ENCODE measurements at regions not wholly inside any gene's neighbourhood (a gene's known extent, or its start where the extent isn't known, plus 50 kb on each side); places are given as distances from the start of the nearest gene placed in this dataset.

- DNase-seq = no peak
- Histone ChIP-seq H3K9me3 (no peaks in the 10 kb centered on the region), H3K27me3 (no peaks in the 10 kb centered on the region), H3K36me3 (no peaks in the 10 kb centered on the region), H3K27ac (no peak overlapping the region), H3K4me3 (no peak overlapping the region), H3K4me1 (no peaks in the 10 kb centered on the region)
- no peak for ATAC-seq
- TF ChIP-seq POLR2A (IDR thresholded peaks at IDR 0.05) = no peak
- TF ChIP-seq CTCF (IDR thresholded peaks at IDR 0.05) = no peak
- intact Hi-C loops (cut with DNase I) = no loop called here
- 40% methylated on average over 2 of the region's 7 CpGs for WGBS (ENCODE audit: insufficient coverage, low coverage, low lambda C conversion rate, missing lambda C conversion rate)
These were observed 52.7 kb upstream of the NEURL1B start for GRCh38 chr5:172588380-172588779.

GRCh38 chr5:172587061-172587405, 54.0 kb upstream of the NEURL1B start:
- DNase-seq (no peak), ATAC-seq (no peak)
- no peaks in the 10 kb centered on the region for H3K36me3 ChIP-seq
- intact Hi-C loops (cut with DNase I) = no loop called here
- TF ChIP-seq CTCF (IDR thresholded peaks at IDR 0.05) (no peak), POLR2A (IDR thresholded peaks at IDR 0.05) (no peak)
- H3K9me3 ChIP-seq = no peaks in the 10 kb centered on the region
- H3K27me3 ChIP-seq = no peaks in the 10 kb centered on the region
- WGBS (ENCODE audit: insufficient coverage, low coverage, low lambda C conversion rate, missing lambda C conversion rate) = 59% methylated on average over 6 of the region's 8 CpGs
- no peaks in the 10 kb centered on the region for H3K4me1 ChIP-seq
- no peak overlapping the region for H3K27ac ChIP-seq
- no peak overlapping the region for H3K4me3 ChIP-seq

GRCh38 chr5:172586125-172587060, 54.7 kb upstream of the NEURL1B start:
- H3K4me3 ChIP-seq = no peak overlapping the region
- no peaks in the 10 kb centered on the region for H3K36me3 ChIP-seq
- H3K27me3 ChIP-seq = no peaks in the 10 kb centered on the region
- no peaks in the 10 kb centered on the region for H3K9me3 ChIP-seq
- ATAC-seq (no peak), DNase-seq (no peak)
- no peak overlapping the region for H3K27ac ChIP-seq
- intact Hi-C loops (cut with DNase I) = no loop called here
- WGBS (ENCODE audit: insufficient coverage, low coverage, low lambda C conversion rate, missing lambda C conversion rate) = 36% methylated on average over 19 of the region's 22 CpGs
- no peaks in the 10 kb centered on the region for H3K4me1 ChIP-seq
- TF ChIP-seq CTCF (IDR thresholded peaks at IDR 0.05) = no peak
- no peak for TF ChIP-seq POLR2A (IDR thresholded peaks at IDR 0.05)

DNA sequence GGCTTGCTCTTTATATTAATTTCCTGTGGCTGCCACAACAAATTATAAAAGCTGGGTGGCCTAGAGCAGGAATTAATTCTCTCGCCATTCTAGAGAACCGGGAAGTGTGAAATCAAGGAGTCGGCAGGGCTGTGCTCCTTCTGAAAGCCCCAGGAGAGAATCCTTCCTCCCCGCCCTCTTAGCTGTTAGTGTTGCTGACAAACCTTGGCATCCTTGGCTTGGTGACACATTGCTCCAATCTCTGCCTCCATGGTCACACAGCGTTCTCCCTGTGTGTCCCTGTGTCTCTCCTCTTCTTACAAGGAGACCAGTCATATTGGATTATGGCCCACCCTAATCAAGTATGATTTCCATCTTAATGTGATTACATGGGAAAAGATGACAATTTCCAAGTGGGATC, 55.9 kb upstream of the NEURL1B start:
- no peak for TF ChIP-seq POLR2A (IDR thresholded peaks at IDR 0.05)
- no peak for TF ChIP-seq CTCF (IDR thresholded peaks at IDR 0.05)
- peak overlapping the region in 2 of 3 donors; percentile 15 to 54 for H3K27ac ChIP-seq
- H3K9me3 ChIP-seq = no peaks in the 10 kb centered on the region
- intact Hi-C loops (cut with DNase I) = no loop called here
- DNase-seq = no peak
- H3K27me3 ChIP-seq = no peaks in the 10 kb centered on the region
- no peak overlapping the region for H3K4me3 ChIP-seq
- WGBS (ENCODE audit: insufficient coverage, low coverage, low lambda C conversion rate, missing lambda C conversion rate) = 50% methylated on average over 5 of the region's 5 CpGs
- H3K4me1 ChIP-seq = no peaks in the 10 kb centered on the region
- no peaks in the 10 kb centered on the region for H3K36me3 ChIP-seq
- no peak for ATAC-seq

All from right lobe of liver (tissue), 6 donors.